ENCODE measurements at regions not wholly inside any gene's neighbourhood (a gene's known extent, or its start where the extent isn't known, plus 50 kb on each side); places are given as distances from the start of the nearest gene placed in this dataset.

DNA sequence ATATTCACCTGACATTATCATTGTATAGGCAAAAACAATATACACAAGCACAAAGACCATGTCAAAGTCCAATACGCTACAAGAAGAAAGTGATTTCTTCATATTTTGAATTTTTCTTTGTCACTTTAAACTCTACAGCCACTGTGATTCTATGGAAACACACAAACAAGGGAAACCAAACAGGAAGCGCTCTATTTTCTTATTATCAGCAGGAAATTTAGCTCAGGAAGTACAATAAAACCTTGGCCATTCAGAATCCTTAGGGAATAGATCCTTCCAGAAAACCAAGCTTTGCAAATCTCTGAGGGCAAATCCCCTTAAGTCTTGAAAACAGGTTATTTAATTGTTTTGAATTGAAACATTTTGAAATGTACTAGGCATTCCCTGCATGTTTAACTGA, 336.2 kb downstream of the EPHA4 start:
- TF ChIP-seq, protein P1, sequence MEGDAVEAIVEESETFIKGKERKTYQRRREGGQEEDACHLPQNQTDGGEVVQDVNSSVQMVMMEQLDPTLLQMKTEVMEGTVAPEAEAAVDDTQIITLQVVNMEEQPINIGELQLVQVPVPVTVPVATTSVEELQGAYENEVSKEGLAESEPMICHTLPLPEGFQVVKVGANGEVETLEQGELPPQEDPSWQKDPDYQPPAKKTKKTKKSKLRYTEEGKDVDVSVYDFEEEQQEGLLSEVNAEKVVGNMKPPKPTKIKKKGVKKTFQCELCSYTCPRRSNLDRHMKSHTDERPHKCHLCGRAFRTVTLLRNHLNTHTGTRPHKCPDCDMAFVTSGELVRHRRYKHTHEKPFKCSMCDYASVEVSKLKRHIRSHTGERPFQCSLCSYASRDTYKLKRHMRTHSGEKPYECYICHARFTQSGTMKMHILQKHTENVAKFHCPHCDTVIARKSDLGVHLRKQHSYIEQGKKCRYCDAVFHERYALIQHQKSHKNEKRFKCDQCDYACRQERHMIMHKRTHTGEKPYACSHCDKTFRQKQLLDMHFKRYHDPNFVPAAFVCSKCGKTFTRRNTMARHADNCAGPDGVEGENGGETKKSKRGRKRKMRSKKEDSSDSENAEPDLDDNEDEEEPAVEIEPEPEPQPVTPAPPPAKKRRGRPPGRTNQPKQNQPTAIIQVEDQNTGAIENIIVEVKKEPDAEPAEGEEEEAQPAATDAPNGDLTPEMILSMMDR (conservative IDR thresholded peaks at IDR 0.05): no peak
- H3K27ac ChIP-seq: no peak overlapping the region

DNA sequence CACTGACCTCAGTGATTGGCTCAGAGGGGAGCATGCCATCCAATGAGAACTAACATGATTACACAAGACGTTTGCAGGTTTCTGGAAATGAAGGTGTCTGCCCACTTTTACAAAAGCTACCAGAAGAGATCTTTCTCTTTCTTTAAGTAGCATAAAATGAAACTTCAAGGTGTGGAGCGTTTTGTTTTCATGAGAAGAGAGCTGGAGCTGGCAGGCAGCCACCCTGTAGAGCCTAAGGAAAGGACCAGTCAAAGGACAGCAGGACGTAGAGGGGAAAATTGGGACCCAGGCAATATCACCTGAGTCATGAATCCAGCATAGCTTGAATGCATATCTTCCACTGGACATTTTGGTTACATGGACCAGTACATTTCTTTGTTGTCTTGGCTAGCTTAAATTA, 331.0 kb downstream of the EPHA4 start:
- TF ChIP-seq, protein P1 (conservative IDR thresholded peaks at IDR 0.05): no peak
- H3K27ac ChIP-seq: no peak overlapping the region

DNA sequence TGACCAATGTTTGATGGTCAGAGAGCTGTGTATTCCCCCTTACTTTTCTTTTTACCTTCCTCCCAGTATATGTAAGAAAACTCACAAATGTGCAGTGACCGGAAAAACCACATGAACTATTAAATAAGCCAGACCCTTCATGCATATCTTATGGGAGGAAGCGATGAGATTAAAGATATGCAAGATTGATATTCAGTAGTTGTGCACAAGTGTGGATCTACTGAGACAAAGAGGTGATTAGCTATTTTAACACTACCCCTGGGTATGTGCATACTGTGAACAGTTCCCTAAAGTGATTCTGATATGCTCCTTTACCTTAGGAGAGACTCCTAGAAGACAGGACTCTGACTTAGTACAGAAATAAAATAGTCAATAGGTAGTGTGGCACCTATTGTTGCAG, 328.3 kb downstream of the EPHA4 start:
- no peak overlapping the region for H3K27ac ChIP-seq
- TF ChIP-seq, protein P1 (conservative IDR thresholded peaks at IDR 0.05): no peak

DNA sequence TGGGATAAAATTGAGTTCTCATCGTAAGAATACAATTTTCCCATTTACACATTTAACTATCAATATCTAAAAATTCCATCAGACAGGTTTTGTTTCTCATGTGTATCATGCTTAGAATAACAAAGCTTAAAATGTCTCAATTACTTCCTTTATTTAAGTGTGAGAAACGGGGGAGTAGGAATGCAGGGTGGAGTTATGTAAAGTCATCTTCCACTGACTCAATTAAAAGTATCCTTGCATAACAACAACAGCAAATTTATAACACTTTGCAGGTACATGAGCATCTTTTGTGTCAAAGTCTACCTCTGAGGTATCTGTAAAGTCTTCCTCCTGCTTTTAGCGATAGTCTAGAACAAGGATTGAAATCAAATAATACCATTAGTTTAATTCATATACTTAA, 327.1 kb downstream of the EPHA4 start:
- TF ChIP-seq, protein P1 (conservative IDR thresholded peaks at IDR 0.05): no peak
- H3K27ac ChIP-seq: no peak overlapping the region

DNA sequence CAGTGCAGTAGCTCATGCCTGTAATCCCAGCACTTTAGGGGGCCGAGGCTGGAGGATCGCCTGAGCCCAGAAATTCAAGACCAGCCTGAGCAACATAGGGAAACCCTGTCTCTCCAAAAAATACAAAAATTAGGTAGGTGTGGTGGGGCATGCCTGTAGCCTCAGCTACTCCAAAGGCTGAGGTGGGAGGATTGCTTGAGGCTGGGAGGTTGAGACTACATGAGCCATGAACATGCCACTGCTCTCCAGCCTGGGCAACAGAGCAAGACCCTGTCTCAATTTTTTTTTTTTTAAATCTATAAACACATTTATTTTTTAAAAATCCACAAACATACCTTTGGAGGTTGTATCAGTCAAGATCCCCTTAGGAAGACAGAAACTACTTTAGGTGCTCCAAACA, 326.3 kb downstream of the EPHA4 start:
- TF ChIP-seq, protein P1 (conservative IDR thresholded peaks at IDR 0.05): no peak
- H3K27ac ChIP-seq: no peak overlapping the region

DNA sequence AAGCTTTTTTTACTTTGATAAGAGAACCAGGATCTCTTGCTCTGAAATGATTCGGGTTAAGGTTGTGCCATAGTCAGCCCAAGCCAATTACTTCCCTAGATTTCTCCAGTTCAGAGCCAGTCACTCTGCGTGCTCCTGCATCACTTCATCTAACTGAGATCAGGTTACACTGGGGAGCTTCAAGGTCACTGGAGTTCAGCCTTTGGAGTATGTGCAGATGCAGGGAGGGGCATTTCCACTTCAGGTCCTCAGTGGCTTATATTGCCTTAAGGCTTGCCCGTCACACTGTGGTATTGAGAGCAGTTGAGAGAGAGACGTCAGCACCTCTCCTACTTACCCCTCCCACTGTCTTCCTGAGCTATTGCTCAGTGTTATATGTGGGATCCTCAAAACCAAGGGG, 317.8 kb downstream of the EPHA4 start:
- H3K27ac ChIP-seq: no peak overlapping the region
- TF ChIP-seq, protein P1 (conservative IDR thresholded peaks at IDR 0.05): no peak

DNA sequence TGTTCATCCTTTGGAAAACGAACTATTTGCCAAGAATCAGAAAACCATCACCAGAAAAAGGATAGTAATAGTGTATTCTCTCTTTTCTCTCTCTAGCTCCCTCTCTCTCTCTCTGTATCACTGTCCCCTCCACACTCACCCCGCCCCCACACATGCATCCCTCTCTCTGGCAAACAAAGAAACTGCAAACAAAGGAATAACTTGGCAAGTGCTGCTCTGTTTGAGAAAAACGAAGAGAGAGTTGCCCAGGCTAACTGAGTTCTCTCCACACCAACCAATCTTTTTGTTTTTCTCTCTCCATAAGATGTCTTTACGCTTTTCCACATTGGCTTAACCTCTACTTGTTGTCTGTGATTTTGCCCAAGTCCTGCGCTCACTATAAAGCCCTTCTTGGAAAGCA, 316.2 kb downstream of the EPHA4 start:
- TF ChIP-seq, protein P1 (conservative IDR thresholded peaks at IDR 0.05): no peak

DNA sequence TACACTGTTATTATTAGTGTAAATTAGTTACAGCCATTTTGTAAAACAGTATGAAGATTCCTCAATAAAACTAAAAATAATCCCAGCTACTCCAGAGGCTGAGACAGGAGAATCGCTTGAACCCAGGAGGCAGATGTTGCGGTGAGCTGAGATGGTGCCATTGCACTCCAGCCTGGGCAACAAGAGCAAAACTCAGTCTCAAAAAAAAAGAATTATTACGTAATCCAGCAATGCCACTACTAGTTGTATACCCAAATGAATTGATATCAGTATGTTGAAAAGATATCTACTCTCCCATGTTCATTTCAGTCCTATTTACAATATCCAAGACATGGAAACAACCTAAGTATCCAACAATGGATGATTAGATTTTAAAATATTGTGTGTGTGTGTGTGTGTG, 313.6 kb downstream of the EPHA4 start:
- H3K27ac ChIP-seq: no peak overlapping the region
- TF ChIP-seq, protein P1 (conservative IDR thresholded peaks at IDR 0.05): no peak

More for the DNA sequence above, 316.2 kb downstream of the EPHA4 start:
- peak overlapping the region; percentile 43 for H3K27ac ChIP-seq

All from VCaP (cell line).